ENCODE measurements at regions not wholly inside any gene's neighbourhood (a gene's known extent, or its start where the extent isn't known, plus 50 kb on each side); places are given as distances from the start of the nearest gene placed in this dataset.

DNA sequence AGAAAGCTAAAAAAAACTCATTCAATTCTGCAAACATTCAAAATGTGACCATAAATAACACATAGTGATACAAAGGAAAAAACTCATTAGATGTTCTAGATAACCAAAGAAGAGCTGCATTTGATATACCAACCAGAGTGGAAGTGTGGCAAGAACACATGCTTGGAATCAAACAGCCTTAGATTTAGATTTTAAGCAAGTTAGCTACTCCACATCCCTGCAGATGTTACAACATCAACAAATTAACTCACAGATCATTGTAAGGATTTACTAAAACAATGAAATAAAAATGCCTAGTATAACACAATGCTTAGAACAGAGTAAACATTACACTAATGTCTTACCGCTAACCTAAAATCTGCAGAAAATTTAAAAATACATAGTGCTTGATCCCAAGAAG lies 114.0 kb upstream of the AKIP1 start:
- H3K4me3 Mint-ChIP-seq, result no peak overlapping the region
- H3K27ac Mint-ChIP-seq, result no peak overlapping the region
- intact Hi-C loops (cut with micrococcal nuclease), result no loop called here
- no peaks in the 10 kb centered on the region for H3K9me3 Mint-ChIP-seq
- H3K27me3 Mint-ChIP-seq, result peaks cover 28% of the 10 kb centered on the region
- H3K36me3 Mint-ChIP-seq (ENCODE audit: low read depth), result no peaks in the 10 kb centered on the region
- no peaks in the 10 kb centered on the region for H3K4me1 Mint-ChIP-seq
- DNase-seq, result no peak

GRCh38 chr11:8799273-8799672 lies 111.7 kb upstream of the AKIP1 start:
- intact Hi-C loops (cut with micrococcal nuclease), result no loop called here

GRCh38 chr11:8800520-8801110 lies 110.4 kb upstream of the AKIP1 start:
- no peaks in the 10 kb centered on the region for H3K9me3 Mint-ChIP-seq
- H3K27ac Mint-ChIP-seq, result no peak overlapping the region
- no peak overlapping the region for H3K4me3 Mint-ChIP-seq
- peaks cover 18% of the 10 kb centered on the region for H3K27me3 Mint-ChIP-seq
- intact Hi-C loops (cut with micrococcal nuclease), result no loop called here
- no peak for DNase-seq
- H3K36me3 Mint-ChIP-seq (ENCODE audit: low read depth), result no peaks in the 10 kb centered on the region
- no peaks in the 10 kb centered on the region for H3K4me1 Mint-ChIP-seq

More at GRCh38 chr11:8799273-8799672, 111.7 kb upstream of the AKIP1 start:
- Mint-ChIP-seq H3K27me3 (peaks cover 19% of the 10 kb centered on the region), H3K27ac (no peak overlapping the region), H3K4me3 (no peak overlapping the region), H3K9me3 (no peaks in the 10 kb centered on the region), H3K36me3 (ENCODE audit: low read depth) (no peaks in the 10 kb centered on the region), H3K4me1 (no peaks in the 10 kb centered on the region)
- no peak for DNase-seq

GRCh38 chr11:8801121-8801520 lies 109.9 kb upstream of the AKIP1 start:
- no peak overlapping the region for H3K4me3 Mint-ChIP-seq
- H3K4me1 Mint-ChIP-seq, result no peaks in the 10 kb centered on the region
- DNase-seq, result no peak
- no peaks in the 10 kb centered on the region for H3K36me3 Mint-ChIP-seq (ENCODE audit: low read depth)
- no peaks in the 10 kb centered on the region for H3K9me3 Mint-ChIP-seq
- no peak overlapping the region for H3K27ac Mint-ChIP-seq
- intact Hi-C loops (cut with micrococcal nuclease), result no loop called here
- peaks cover 13% of the 10 kb centered on the region for H3K27me3 Mint-ChIP-seq

DNA sequence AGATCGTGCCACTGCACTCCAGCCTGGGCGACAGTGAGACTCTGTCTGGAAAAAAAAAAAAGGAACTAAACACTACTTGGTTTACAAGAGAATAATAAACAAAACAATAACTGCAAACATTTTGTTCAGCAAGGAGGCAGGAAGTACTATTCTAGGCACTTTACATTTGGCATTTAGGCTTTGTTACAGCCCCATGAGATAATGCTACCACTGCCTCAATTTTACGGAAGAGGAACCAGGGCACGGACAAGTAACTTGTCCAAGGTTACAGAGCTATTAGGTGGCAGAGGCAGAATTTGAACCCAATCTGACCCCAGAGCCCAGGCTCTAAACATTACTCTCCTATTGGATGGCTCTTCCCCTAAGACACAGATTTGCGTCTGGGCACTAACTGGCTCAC lies 108.7 kb upstream of the AKIP1 start:
- Mint-ChIP-seq H3K36me3 (ENCODE audit: low read depth) (no peaks in the 10 kb centered on the region), H3K4me3 (no peak overlapping the region), H3K9me3 (no peaks in the 10 kb centered on the region), H3K27me3 (peaks cover 10% of the 10 kb centered on the region), H3K4me1 (no peaks in the 10 kb centered on the region), H3K27ac (no peak overlapping the region)
- DNase-seq, result no peak
- intact Hi-C loops (cut with micrococcal nuclease), result no loop called here

DNA sequence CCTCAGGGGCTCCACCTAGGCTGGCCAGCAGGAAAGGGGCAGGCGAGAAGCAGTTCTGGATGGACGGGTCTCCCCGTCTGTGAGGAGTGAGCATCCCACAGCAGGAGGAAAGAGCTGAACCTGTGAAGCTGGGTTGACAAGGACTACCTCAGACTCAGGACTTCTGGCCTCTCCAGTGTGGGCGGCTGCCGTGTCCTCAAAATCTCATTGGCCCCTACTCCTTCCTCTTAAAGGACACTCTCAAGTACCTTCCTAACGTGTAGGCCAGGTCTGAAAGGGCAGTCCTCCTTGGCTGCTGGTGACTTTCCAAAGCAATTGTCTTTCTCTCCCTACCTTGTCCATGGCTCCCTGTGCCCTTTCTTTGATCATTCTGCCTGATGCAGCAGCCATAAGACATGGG lies 107.0 kb upstream of the AKIP1 start:
- DNase-seq, result no peak
- H3K27me3 Mint-ChIP-seq, result peaks cover 4% of the 10 kb centered on the region
- intact Hi-C loops (cut with micrococcal nuclease), result no loop called here
- H3K36me3 Mint-ChIP-seq (ENCODE audit: low read depth), result no peaks in the 10 kb centered on the region
- H3K9me3 Mint-ChIP-seq, result no peaks in the 10 kb centered on the region
- H3K4me1 Mint-ChIP-seq, result no peaks in the 10 kb centered on the region
- no peak overlapping the region for H3K27ac Mint-ChIP-seq
- no peak overlapping the region for H3K4me3 Mint-ChIP-seq

DNA sequence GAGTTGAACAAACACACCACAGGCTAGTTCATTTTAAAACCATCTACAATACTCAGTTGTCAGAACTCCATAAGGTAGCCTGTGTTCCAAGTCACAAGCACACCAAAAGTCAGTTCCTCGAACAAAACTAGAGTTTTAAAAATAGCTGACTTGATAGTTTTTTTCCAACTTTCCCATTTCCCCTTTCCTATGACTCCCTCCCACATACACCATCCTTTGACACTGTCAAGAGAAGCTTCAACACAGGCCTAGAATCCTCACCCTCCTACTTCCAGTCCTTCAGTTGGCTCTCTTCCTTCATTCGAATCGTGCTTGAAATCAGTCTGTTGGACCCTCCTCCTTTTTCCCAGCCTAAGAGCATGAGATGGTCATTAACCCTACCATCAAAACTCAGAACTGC lies 105.7 kb upstream of the AKIP1 start:
- Mint-ChIP-seq H3K9me3 (no peaks in the 10 kb centered on the region), H3K4me1 (peaks cover 3% of the 10 kb centered on the region), H3K36me3 (ENCODE audit: low read depth) (no peaks in the 10 kb centered on the region), H3K4me3 (no peak overlapping the region), H3K27me3 (peaks cover 12% of the 10 kb centered on the region), H3K27ac (no peak overlapping the region)
- no peak for DNase-seq
- intact Hi-C loops (cut with micrococcal nuclease), result no loop called here

- Mint-ChIP-seq H3K27ac (no peak overlapping the region), H3K36me3 (ENCODE audit: low read depth) (no peaks in the 10 kb centered on the region), H3K27me3 (peaks cover 22% of the 10 kb centered on the region), H3K9me3 (no peaks in the 10 kb centered on the region), H3K4me3 (no peak overlapping the region), H3K4me1 (peaks cover 9% of the 10 kb centered on the region)
- no peak for DNase-seq
- intact Hi-C loops (cut with micrococcal nuclease), result no loop called here
Measured at GRCh38 chr11:8806974-8807373, 104.0 kb upstream of the AKIP1 start.

DNA sequence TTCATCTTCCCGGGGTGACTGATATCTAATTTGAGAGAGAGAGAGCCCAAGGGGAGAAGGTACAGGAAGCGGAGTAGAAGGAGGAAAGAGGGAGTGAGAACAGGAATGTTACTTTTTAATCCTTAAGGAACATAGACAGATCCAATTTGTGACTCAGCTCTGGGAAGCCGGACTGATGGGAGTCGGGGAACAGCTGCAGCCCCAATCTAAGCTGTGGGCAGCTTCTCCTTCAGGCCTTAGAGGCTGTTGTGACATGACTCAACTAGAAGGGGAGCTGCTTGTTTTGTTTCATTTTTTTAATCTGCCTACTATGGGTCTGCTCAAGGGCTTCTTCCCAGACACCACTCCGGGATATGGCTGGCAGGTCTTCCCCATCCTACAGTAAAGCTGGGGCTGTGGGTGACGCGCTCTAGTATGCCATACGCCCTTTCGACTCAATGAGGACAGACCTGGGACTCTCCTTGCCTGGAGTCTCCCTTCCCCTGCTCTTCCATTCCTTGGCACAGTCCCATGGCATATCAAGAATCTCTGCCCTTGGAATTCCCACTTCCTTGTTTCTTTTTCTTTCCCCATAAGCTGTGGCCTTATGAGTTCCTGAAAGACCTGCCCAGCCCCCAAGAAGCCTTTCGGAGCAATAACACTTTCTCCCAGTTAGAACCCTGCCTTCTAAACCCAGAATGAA lies 103.3 kb upstream of the AKIP1 start:
- H3K36me3 Mint-ChIP-seq (ENCODE audit: low read depth), result no peaks in the 10 kb centered on the region
- intact Hi-C loops (cut with micrococcal nuclease), result no loop called here
- peaks cover 9% of the 10 kb centered on the region for H3K4me1 Mint-ChIP-seq
- DNase-seq, result no peak
- no peak overlapping the region for H3K4me3 Mint-ChIP-seq
- no peak overlapping the region for H3K27ac Mint-ChIP-seq
- H3K27me3 Mint-ChIP-seq, result peaks cover 22% of the 10 kb centered on the region
- H3K9me3 Mint-ChIP-seq, result no peaks in the 10 kb centered on the region

GRCh38 chr11:8808226-8808585 lies 102.8 kb upstream of the AKIP1 start:
- Mint-ChIP-seq H3K36me3 (ENCODE audit: low read depth) (no peaks in the 10 kb centered on the region), H3K9me3 (no peaks in the 10 kb centered on the region), H3K27me3 (peaks cover 22% of the 10 kb centered on the region), H3K4me3 (no peak overlapping the region), H3K27ac (no peak overlapping the region), H3K4me1 (peaks cover 9% of the 10 kb centered on the region)
- no peak for DNase-seq
- intact Hi-C loops (cut with micrococcal nuclease), result no loop called here

DNA sequence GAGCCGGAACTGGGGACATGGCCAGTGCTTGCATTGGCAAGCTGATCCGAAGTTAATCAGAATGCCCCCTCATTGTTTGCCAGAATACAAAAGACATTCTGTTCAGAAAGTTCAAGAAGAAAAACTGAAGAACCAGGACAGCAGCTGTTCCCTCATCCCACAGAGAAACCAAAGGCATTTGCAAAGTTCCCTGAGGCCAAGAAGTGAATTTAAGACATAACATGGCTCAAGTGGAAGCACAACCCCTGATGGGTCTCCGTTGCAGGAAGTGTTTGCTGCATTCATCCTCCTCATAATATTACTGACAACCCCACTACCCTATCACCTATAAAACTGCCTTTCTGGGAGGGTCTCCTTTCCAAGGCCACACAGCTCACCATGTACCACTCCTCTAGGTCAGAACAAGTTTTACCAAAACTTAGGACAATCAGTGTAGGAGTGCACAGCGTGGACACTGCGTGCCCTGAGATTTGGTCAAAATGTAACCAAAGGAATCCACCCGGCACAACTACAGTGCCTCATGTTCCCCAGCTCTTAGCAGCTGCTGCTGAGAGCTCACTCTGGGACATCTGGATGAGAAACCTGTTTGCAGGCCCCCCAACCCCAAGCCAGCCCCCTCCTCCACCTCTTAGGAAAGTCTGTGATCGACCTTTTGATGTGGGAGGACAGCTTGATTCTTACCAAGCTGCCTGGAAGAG lies 101.6 kb upstream of the AKIP1 start:
- H3K36me3 Mint-ChIP-seq (ENCODE audit: low read depth), result no peaks in the 10 kb centered on the region
- H3K4me3 Mint-ChIP-seq, result no peak overlapping the region
- DNase-seq, result no peak
- H3K27me3 Mint-ChIP-seq, result peaks cover 22% of the 10 kb centered on the region
- no peaks in the 10 kb centered on the region for H3K9me3 Mint-ChIP-seq
- no peak overlapping the region for H3K27ac Mint-ChIP-seq
- H3K4me1 Mint-ChIP-seq, result peaks cover 9% of the 10 kb centered on the region
- intact Hi-C loops (cut with micrococcal nuclease), result no loop called here

- no peak overlapping the region for H3K27ac Mint-ChIP-seq
- H3K4me3 Mint-ChIP-seq, result peak overlapping the region; percentile 71
- H3K4me1 Mint-ChIP-seq, result peaks cover 9% of the 10 kb centered on the region
- intact Hi-C loops (cut with micrococcal nuclease), result loop anchor here (5.0 to 10.0 kb wide), 2 partner anchors 102 to 125 kb away; partner anchors contain the start of genes AKIP1, RPL27A and TRIM66
- no peak for DNase-seq
- no peaks in the 10 kb centered on the region for H3K9me3 Mint-ChIP-seq
- H3K27me3 Mint-ChIP-seq, result peaks cover 22% of the 10 kb centered on the region
- H3K36me3 Mint-ChIP-seq (ENCODE audit: low read depth), result no peaks in the 10 kb centered on the region
Measured at GRCh38 chr11:8809939-8810539, 101.0 kb upstream of the AKIP1 start.

GRCh38 chr11:8810540-8811301 lies 100.3 kb upstream of the AKIP1 start:
- Mint-ChIP-seq H3K4me3 (peak overlapping the region; percentile 71), H3K27me3 (peaks cover 22% of the 10 kb centered on the region), H3K4me1 (peaks cover 9% of the 10 kb centered on the region), H3K36me3 (ENCODE audit: low read depth) (no peaks in the 10 kb centered on the region), H3K9me3 (no peaks in the 10 kb centered on the region), H3K27ac (no peak overlapping the region)
- DNase-seq, result peak; percentile 70
- intact Hi-C loops (cut with micrococcal nuclease), result loop anchor here (5.0 to 10.0 kb wide), 2 partner anchors 102 to 126 kb away; partner anchors contain the start of genes AKIP1, RPL27A and TRIM66

All from activated CD4-positive, alpha-beta T cell treated with anti-CD3 and anti-CD28 coated beads, Interleukin-2, amount 10 ng/mL, durations not matched to agents 24 days and 14 days (primary cell).